Large intestine (tissue), 3 donors: ENCODE measurements at regions not wholly inside any gene's neighbourhood (a gene's known extent, or its start where the extent isn't known, plus 50 kb on each side); places are given as distances from the start of the nearest gene placed in this dataset.
A peak's percentile ranks its signal among the peaks of the same experiment; 100 is the strongest.

Source experiments
- DNase-seq, 2 donors: peaks; one replicate each; pipeline versions ENCODE4 v3.0.0 to v3.0.0-alpha.2; 2013
- H3K27ac ChIP-seq: one replicate; pipeline ENCODE4 v1.5.1; 2013; ENCODE audit warnings: low read length
- H3K27me3 ChIP-seq: 2 replicates; pipeline ENCODE4 v1.6.1; 2013; ENCODE audit warnings: low read length; ENCODE audit not compliant: control insufficient read depth, insufficient read depth
- H3K36me3 ChIP-seq: 2 replicates; pipeline ENCODE4 v1.6.1; 2013; ENCODE audit warnings: low read length; ENCODE audit not compliant: control insufficient read depth, insufficient read depth
- H3K4me1 ChIP-seq: one replicate; pipeline ENCODE4 v1.6.1; 2013; ENCODE audit warnings: low read length; ENCODE audit not compliant: control insufficient read depth, insufficient read depth
- H3K4me3 ChIP-seq: one replicate; pipeline ENCODE4 v1.5.1; 2013; ENCODE audit warnings: low read length
- H3K9me3 ChIP-seq: one replicate; pipeline ENCODE4 v1.6.1; 2013; ENCODE audit warnings: mild to moderate bottlenecking, low read depth, low read length, moderate library complexity; ENCODE audit not compliant: control insufficient read depth
- WGBS: methylation state at CpG from one replicate; pipeline ENCODE4 v1.1.5; 2013; ENCODE audit warnings: low lambda C conversion rate; ENCODE audit not compliant: insufficient coverage; 5-methylcytosine and 5-hydroxymethylcytosine counted together

- Histone ChIP-seq H3K27me3 (peaks cover 21% of the 10 kb centered on the region), H3K4me3 (no peak overlapping the region), H3K9me3 (no peaks in the 10 kb centered on the region), H3K4me1 (no peaks in the 10 kb centered on the region), H3K27ac (no peak overlapping the region), H3K36me3 (no peaks in the 10 kb centered on the region)
- WGBS = 86% methylated on average over 11 of the region's 29 CpGs
- no peak for DNase-seq
These were observed 108.0 kb upstream of the ZBTB40 start for GRCh38 chr1:22343456-22344328.

- peaks cover 24% of the 10 kb centered on the region for H3K27me3 ChIP-seq
- peaks cover under 1% of the 10 kb centered on the region for H3K4me1 ChIP-seq
- 100% methylated on average over 2 of the region's 5 CpGs for WGBS
- no peak overlapping the region for H3K27ac ChIP-seq
- H3K36me3 ChIP-seq = no peaks in the 10 kb centered on the region
- DNase-seq = no peak
- H3K9me3 ChIP-seq = no peaks in the 10 kb centered on the region
- no peak overlapping the region for H3K4me3 ChIP-seq
These were observed 107.4 kb upstream of the ZBTB40 start for GRCh38 chr1:22344329-22344630.

GRCh38 chr1:22344851-22345560, 106.6 kb upstream of the ZBTB40 start:
- Histone ChIP-seq H3K4me1 (peaks cover 2% of the 10 kb centered on the region), H3K4me3 (no peak overlapping the region), H3K27me3 (peaks cover 31% of the 10 kb centered on the region), H3K27ac (no peak overlapping the region), H3K9me3 (no peaks in the 10 kb centered on the region), H3K36me3 (no peaks in the 10 kb centered on the region)
- no peak for DNase-seq
- no CpG with 5 or more reads among the region's 17 CpGs for WGBS

- peak in 1 of 2 donors; percentile 22 for DNase-seq
- H3K36me3 ChIP-seq = no peaks in the 10 kb centered on the region
- H3K27ac ChIP-seq = no peak overlapping the region
- peaks cover 11% of the 10 kb centered on the region for H3K4me1 ChIP-seq
- H3K9me3 ChIP-seq = no peaks in the 10 kb centered on the region
- H3K27me3 ChIP-seq = peaks cover 50% of the 10 kb centered on the region
- H3K4me3 ChIP-seq = no peak overlapping the region
- 33% methylated on average over 3 of the region's 16 CpGs for WGBS
These were observed 103.5 kb upstream of the ZBTB40 start for GRCh38 chr1:22347854-22348760.

- Histone ChIP-seq H3K4me1 (peaks cover 11% of the 10 kb centered on the region), H3K27ac (no peak overlapping the region), H3K27me3 (peaks cover 55% of the 10 kb centered on the region), H3K4me3 (no peak overlapping the region), H3K9me3 (no peaks in the 10 kb centered on the region), H3K36me3 (no peaks in the 10 kb centered on the region)
- WGBS = 83% methylated on average over 1 of the region's 14 CpGs
- no peak for DNase-seq
These were observed 102.1 kb upstream of the ZBTB40 start for GRCh38 chr1:22349362-22350043.

GRCh38 chr1:22350171-22350923, 101.3 kb upstream of the ZBTB40 start:
- Histone ChIP-seq H3K4me1 (peaks cover 11% of the 10 kb centered on the region), H3K27ac (no peak overlapping the region)
- DNase-seq = no peak

GRCh38 chr1:22350924-22351767, 100.5 kb upstream of the ZBTB40 start:
- Histone ChIP-seq H3K27ac (no peak overlapping the region), H3K4me1 (peaks cover 11% of the 10 kb centered on the region), H3K27me3 (peaks cover 52% of the 10 kb centered on the region), H3K4me3 (no peak overlapping the region), H3K36me3 (no peaks in the 10 kb centered on the region), H3K9me3 (no peaks in the 10 kb centered on the region)
- DNase-seq = no peak
- WGBS = no CpG with 5 or more reads among the region's 28 CpGs

More at GRCh38 chr1:22350171-22350923, 101.3 kb upstream of the ZBTB40 start:
- WGBS = no CpG with 5 or more reads among the region's 22 CpGs
- H3K4me3 ChIP-seq = no peak overlapping the region
- no peaks in the 10 kb centered on the region for H3K9me3 ChIP-seq
- peaks cover 52% of the 10 kb centered on the region for H3K27me3 ChIP-seq
- no peaks in the 10 kb centered on the region for H3K36me3 ChIP-seq

- WGBS = no CpG with 5 or more reads among the region's 11 CpGs
- H3K27me3 ChIP-seq = peaks cover 56% of the 10 kb centered on the region
- no peak for DNase-seq
- no peak overlapping the region for H3K27ac ChIP-seq
- H3K4me1 ChIP-seq = peaks cover 11% of the 10 kb centered on the region
- no peak overlapping the region for H3K4me3 ChIP-seq
- no peaks in the 10 kb centered on the region for H3K9me3 ChIP-seq
- no peaks in the 10 kb centered on the region for H3K36me3 ChIP-seq
These were observed 99.9 kb upstream of the ZBTB40 start for GRCh38 chr1:22351768-22352080.

GRCh38 chr1:22352355-22352754, 99.3 kb upstream of the ZBTB40 start:
- Histone ChIP-seq H3K4me3 (no peak overlapping the region), H3K27me3 (peaks cover 56% of the 10 kb centered on the region), H3K9me3 (no peaks in the 10 kb centered on the region), H3K4me1 (peaks cover 11% of the 10 kb centered on the region), H3K27ac (no peak overlapping the region), H3K36me3 (no peaks in the 10 kb centered on the region)
- no peak for DNase-seq
- 100% methylated on average over 2 of the region's 6 CpGs for WGBS
